Superior temporal gyrus (tissue), 1 donor: ENCODE measurements at regions not wholly inside any gene's neighbourhood (a gene's known extent, or its start where the extent isn't known, plus 50 kb on each side); places are given as distances from the start of the nearest gene placed in this dataset.
"Not testable (repeated sequence)": the region's sequence is repeated elsewhere in the genome, so short reads cannot be mapped to it uniquely, and the experiment has no call there.

Experiments
- DNase-seq: peaks from one replicate; pipeline ENCODE4 v3.0.0-alpha.2; 2016; ENCODE audit errors: extremely low spot score

- DNase-seq: no peak
Observed at GRCh38 chrX:125678258-125678657, 358.6 kb downstream of the TEX13C start.

GRCh38 chrX:125680366-125680765, 360.7 kb downstream of the TEX13C start:
- no peak for DNase-seq

GRCh38 chrX:125681058-125681457, 361.4 kb downstream of the TEX13C start:
- DNase-seq: no peak

- no peak for DNase-seq
Observed at GRCh38 chrX:125681507-125681906, 361.8 kb downstream of the TEX13C start.

GRCh38 chrX:125690522-125690921, 370.9 kb downstream of the TEX13C start:
- DNase-seq: not testable (repeated sequence)

GRCh38 chrX:125694171-125694570, 374.5 kb downstream of the TEX13C start:
- no peak for DNase-seq

GRCh38 chrX:125709074-125709473, 389.4 kb downstream of the TEX13C start:
- DNase-seq: no peak

GRCh38 chrX:125709532-125709931, 389.9 kb downstream of the TEX13C start:
- no peak for DNase-seq

- DNase-seq: no peak
Observed at GRCh38 chrX:125710403-125711062, 390.9 kb downstream of the TEX13C start.

GRCh38 chrX:125711103-125711502, 391.4 kb downstream of the TEX13C start:
- no peak for DNase-seq

GRCh38 chrX:125713633-125714032, 394.0 kb downstream of the TEX13C start:
- no peak for DNase-seq

GRCh38 chrX:125727117-125727516, 407.4 kb downstream of the TEX13C start:
- no peak for DNase-seq

- DNase-seq: no peak
Observed at GRCh38 chrX:125736008-125736729, 416.5 kb downstream of the TEX13C start.

GRCh38 chrX:125742811-125743210, 423.1 kb downstream of the TEX13C start:
- no peak for DNase-seq

- DNase-seq: no peak
Observed at GRCh38 chrX:125744914-125745313, 421.2 kb downstream of the DCAF12L2 start.

GRCh38 chrX:125757794-125758564, 408.1 kb downstream of the DCAF12L2 start:
- DNase-seq: no peak

- DNase-seq: no peak
Observed at GRCh38 chrX:125758819-125759218, 407.3 kb downstream of the DCAF12L2 start.

GRCh38 chrX:125762954-125763353, 403.1 kb downstream of the DCAF12L2 start:
- no peak for DNase-seq

- no peak for DNase-seq
Observed at GRCh38 chrX:125765347-125765746, 400.7 kb downstream of the DCAF12L2 start.

- no peak for DNase-seq
Observed at GRCh38 chrX:125769628-125770027, 396.5 kb downstream of the DCAF12L2 start.

- DNase-seq: no peak
Observed at GRCh38 chrX:125778261-125778660, 387.8 kb downstream of the DCAF12L2 start.

- DNase-seq: no peak
Observed at GRCh38 chrX:125782184-125782583, 383.9 kb downstream of the DCAF12L2 start.

GRCh38 chrX:125786316-125786715, 379.8 kb downstream of the DCAF12L2 start:
- no peak for DNase-seq
